ENCODE measurements at regions not wholly inside any gene's neighbourhood (a gene's known extent, or its start where the extent isn't known, plus 50 kb on each side); places are given as distances from the start of the nearest gene placed in this dataset.
A peak's percentile ranks its signal among the peaks of the same experiment; 100 is the strongest.

DNA sequence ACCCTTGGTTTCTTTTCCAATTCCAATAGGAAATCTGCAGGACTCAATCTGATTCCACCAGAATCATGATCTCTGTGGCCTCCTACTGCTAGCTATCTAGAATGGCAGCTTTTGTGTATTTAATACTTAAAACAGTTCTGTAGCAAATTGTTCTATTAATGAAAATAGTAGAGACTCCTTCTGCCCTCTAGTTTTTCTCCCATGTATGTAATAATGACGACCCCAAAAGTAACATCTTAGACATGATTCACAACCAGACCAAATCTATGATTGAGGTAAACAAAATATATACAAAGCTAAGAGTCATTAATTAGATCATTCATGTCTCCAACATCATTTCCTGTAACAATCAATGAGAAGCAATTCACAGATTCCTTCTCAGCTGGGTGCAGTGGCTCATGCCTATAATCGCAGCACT lies 259.1 kb upstream of the MKLN1 start:
- no peak overlapping the region for H3K27ac ChIP-seq
- no peak for TF ChIP-seq ZFX (IDR thresholded peaks at IDR 0.05; ENCODE audit: borderline replicate concordance)
- TF ChIP-seq, protein P1, sequence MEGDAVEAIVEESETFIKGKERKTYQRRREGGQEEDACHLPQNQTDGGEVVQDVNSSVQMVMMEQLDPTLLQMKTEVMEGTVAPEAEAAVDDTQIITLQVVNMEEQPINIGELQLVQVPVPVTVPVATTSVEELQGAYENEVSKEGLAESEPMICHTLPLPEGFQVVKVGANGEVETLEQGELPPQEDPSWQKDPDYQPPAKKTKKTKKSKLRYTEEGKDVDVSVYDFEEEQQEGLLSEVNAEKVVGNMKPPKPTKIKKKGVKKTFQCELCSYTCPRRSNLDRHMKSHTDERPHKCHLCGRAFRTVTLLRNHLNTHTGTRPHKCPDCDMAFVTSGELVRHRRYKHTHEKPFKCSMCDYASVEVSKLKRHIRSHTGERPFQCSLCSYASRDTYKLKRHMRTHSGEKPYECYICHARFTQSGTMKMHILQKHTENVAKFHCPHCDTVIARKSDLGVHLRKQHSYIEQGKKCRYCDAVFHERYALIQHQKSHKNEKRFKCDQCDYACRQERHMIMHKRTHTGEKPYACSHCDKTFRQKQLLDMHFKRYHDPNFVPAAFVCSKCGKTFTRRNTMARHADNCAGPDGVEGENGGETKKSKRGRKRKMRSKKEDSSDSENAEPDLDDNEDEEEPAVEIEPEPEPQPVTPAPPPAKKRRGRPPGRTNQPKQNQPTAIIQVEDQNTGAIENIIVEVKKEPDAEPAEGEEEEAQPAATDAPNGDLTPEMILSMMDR (IDR thresholded peaks at IDR 0.05): no peak

DNA sequence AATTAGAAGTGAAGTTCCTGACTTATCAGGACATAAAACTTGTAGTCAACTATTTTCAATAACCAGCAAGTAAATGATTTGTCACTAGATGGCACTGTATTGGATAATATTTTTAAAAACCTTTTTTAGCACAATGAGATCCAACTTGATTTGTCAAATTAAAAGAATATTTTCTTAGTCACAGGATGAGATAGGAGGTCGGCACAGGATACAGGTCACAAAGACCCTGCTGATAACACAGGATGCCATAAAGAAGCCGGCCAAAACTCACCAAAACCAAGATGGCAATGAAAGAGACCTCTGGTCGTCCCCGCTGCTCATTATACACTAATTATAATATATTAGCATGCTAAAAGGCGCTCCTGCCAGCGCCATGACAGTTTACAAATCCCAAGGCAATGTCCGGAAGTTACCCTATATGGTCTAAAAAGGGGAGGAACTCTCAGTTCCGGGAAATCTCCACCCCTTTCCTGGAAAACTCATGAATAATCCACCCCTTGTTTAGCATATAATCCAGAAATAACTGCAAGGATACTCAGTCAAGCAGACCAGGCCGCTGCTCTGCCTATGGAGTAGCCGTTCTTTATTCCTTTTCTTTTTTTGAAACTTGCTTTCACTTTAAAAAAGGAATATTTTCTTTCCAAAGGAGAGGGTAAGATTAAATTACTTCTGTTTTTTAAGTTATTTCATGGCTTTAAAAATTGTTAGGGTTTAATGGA lies 255.7 kb upstream of the MKLN1 start:
- H3K27ac ChIP-seq: peak overlapping the region; percentile 52
- TF ChIP-seq ZFX (IDR thresholded peaks at IDR 0.05; ENCODE audit: borderline replicate concordance): no peak
- TF ChIP-seq, protein P1 (IDR thresholded peaks at IDR 0.05): peak; percentile 83

DNA sequence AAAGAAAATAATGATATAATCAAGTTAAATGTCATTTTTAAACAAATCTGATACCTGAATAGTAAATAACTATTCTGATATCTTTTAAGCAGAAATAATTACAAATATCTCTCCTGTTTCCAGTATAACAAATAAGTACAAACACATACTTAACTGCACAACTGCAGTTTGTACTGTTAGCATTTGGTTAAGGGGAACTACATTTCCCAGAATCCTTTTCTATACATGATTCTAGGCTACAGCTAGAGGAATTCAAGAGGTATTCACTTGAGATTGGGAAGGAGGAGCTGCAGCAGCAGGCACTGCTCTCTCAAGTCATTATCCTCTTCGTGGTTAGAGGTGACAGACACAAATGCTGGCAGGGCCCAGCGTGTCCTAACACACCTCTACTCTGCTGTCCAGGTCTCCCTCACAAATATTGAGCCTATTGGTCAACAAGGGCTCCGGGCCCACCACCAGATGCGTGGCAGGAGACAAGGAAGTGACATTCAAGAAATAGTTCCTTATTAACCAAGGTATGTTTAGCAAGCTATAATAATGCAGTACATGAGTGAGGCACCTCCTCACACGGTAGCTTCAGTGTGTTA lies 255.1 kb upstream of the MKLN1 start:
- peak overlapping the region; percentile 52 for H3K27ac ChIP-seq
- TF ChIP-seq, protein P1 (IDR thresholded peaks at IDR 0.05): no peak
- no peak for TF ChIP-seq ZFX (IDR thresholded peaks at IDR 0.05; ENCODE audit: borderline replicate concordance)

DNA sequence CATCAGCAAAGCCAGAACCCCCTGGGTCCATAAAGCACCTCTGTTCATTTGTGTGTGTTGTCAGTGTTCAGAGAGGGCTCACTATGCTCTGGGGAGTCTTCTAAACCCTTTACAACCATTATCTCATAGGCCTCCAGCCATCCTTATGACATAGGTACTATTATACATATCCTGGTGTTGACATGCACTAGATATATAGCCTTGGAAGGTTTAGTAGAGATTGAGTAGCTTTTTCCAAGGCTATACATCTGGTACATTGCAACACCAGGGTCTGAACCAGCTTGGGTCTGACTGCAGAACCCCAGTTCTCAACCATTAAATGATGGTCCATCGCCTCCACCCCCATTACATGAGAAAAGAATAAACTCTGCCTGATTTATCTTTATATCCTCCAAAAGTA lies 253.6 kb upstream of the MKLN1 start:
- TF ChIP-seq, protein P1 (IDR thresholded peaks at IDR 0.05): no peak
- TF ChIP-seq ZFX (IDR thresholded peaks at IDR 0.05; ENCODE audit: borderline replicate concordance): no peak
- H3K27ac ChIP-seq: no peak overlapping the region

DNA sequence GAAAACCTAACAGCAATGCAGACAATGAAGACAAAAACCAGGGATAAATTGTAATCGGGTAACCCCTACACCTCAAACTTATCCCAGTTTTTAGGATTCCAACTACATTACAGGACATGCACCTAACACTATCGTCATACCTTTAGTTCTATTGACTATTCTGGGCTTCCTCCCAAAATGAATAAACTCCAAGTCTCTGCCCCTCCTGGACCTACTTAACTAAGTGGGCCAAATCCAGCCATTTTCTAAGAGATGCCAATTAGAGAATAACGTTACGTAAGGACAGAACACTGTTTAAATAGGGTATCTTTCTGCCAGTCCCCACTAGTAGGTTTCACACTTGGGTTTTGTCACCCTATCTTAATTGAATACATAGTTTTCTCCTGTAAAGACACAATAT lies 253.1 kb upstream of the MKLN1 start:
- H3K27ac ChIP-seq: no peak overlapping the region
- no peak for TF ChIP-seq ZFX (IDR thresholded peaks at IDR 0.05; ENCODE audit: borderline replicate concordance)
- TF ChIP-seq, protein P1 (IDR thresholded peaks at IDR 0.05): no peak

DNA sequence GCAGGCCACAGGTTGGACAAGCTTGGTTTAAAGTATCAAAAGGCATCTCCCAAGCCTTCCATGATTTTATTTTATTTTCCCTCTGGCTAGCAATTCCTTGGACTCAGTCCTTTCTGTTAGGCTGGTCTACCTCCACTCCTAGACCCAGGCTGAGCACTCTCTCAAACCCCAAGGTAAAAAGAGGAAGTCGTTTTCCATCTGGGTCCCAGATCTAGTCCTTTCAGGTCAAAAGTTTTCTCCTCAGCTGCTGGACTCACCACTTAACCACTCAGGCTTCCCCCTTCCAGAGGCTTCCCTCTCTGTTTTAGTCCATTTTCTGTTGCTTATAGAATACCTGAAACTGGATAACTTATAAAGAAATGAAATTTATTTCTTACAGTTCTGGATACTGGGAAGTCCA lies 252.3 kb upstream of the MKLN1 start:
- TF ChIP-seq, protein P1 (IDR thresholded peaks at IDR 0.05): no peak
- TF ChIP-seq ZFX (IDR thresholded peaks at IDR 0.05; ENCODE audit: borderline replicate concordance): no peak
- H3K27ac ChIP-seq: no peak overlapping the region

DNA sequence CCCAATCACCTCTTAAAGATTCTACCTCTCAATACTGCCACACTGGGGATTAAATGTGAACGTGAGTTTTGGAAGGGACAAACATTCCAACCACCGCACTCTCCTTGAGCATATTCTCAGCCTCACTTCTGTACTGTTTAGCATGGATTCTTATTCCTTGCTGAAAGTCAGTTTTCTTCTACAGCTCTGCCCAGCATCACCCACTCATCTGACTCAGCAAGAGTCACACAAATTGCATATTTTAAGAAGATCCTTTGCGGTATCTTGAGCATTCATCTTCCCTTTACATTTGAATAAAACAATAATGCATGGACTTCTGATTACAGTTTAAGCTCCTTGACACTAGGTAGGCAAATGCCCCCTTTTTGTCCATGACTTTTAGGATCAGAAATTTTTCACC lies 251.6 kb upstream of the MKLN1 start:
- no peak for TF ChIP-seq ZFX (IDR thresholded peaks at IDR 0.05; ENCODE audit: borderline replicate concordance)
- no peak overlapping the region for H3K27ac ChIP-seq

All from 22Rv1 (cell line).